ENCODE measurements at regions not wholly inside any gene's neighbourhood (a gene's known extent, or its start where the extent isn't known, plus 50 kb on each side); places are given as distances from the start of the nearest gene placed in this dataset.
"Not testable (repeated sequence)": the region's sequence is repeated elsewhere in the genome, so short reads cannot be mapped to it uniquely, and the experiment has no call there.

DNA sequence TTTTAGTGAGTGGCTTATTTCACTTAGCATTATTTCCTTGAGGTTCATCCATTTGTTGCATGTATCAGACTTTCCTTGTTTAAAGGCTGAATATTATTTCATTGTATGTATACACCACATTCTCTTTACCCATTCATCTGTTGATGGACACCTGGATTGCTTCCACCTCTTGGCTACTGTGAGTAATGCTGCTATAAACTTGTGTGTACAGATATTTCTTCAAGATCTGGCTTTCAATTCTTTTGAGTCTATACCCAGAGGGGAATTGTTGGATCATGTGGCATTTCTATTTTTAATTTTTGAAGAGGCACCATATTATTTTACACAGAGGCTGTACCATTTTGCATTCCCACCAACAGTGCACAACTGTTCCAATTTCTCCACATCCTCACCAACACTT is 313.5 kb downstream of the RPLP1 start:
- intact Hi-C loops (cut with DNase I): no loop called here
- Histone ChIP-seq H3K4me1 (no peaks in the 10 kb centered on the region), H3K27ac (no peak overlapping the region), H3K36me3 (no peaks in the 10 kb centered on the region), H3K9me3 (peaks cover 0 to 8% of the 10 kb centered on the region in 2 donors), H3K4me3 (no peak overlapping the region), H3K27me3 (no peaks in the 10 kb centered on the region)
- TF ChIP-seq, protein P1, sequence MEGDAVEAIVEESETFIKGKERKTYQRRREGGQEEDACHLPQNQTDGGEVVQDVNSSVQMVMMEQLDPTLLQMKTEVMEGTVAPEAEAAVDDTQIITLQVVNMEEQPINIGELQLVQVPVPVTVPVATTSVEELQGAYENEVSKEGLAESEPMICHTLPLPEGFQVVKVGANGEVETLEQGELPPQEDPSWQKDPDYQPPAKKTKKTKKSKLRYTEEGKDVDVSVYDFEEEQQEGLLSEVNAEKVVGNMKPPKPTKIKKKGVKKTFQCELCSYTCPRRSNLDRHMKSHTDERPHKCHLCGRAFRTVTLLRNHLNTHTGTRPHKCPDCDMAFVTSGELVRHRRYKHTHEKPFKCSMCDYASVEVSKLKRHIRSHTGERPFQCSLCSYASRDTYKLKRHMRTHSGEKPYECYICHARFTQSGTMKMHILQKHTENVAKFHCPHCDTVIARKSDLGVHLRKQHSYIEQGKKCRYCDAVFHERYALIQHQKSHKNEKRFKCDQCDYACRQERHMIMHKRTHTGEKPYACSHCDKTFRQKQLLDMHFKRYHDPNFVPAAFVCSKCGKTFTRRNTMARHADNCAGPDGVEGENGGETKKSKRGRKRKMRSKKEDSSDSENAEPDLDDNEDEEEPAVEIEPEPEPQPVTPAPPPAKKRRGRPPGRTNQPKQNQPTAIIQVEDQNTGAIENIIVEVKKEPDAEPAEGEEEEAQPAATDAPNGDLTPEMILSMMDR (IDR thresholded peaks at IDR 0.05): no peak
- DNase-seq (ENCODE audit: low spot score in 2 of 2): no peak

DNA sequence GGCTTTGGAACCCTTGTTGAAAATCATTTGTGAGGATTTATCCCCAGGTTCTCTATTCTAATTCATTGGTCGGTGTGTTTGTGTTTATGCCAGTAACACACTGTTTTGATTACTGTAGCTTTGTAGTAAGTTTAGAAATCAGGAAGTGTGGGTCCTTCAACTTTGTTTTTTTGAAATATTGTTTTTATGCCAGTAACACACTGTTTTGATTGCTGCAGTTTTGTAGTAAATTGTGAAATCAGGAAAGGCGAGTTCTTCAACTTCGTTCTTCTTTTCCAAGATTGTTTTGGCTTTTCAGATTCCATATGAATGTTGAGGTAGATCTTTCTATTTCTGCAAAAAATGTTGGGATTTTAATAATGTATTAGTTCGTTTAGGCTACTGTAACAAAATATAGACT is 314.6 kb downstream of the RPLP1 start:
- Histone ChIP-seq H3K36me3 (no peaks in the 10 kb centered on the region), H3K27me3 (no peaks in the 10 kb centered on the region), H3K27ac (no peak overlapping the region), H3K4me1 (no peaks in the 10 kb centered on the region), H3K9me3 (peaks cover 0 to 8% of the 10 kb centered on the region in 2 donors), H3K4me3 (no peak overlapping the region)
- TF ChIP-seq, protein P1 (IDR thresholded peaks at IDR 0.05): no peak
- intact Hi-C loops (cut with DNase I): no loop called here
- DNase-seq (ENCODE audit: low spot score in 2 of 2): no peak

DNA sequence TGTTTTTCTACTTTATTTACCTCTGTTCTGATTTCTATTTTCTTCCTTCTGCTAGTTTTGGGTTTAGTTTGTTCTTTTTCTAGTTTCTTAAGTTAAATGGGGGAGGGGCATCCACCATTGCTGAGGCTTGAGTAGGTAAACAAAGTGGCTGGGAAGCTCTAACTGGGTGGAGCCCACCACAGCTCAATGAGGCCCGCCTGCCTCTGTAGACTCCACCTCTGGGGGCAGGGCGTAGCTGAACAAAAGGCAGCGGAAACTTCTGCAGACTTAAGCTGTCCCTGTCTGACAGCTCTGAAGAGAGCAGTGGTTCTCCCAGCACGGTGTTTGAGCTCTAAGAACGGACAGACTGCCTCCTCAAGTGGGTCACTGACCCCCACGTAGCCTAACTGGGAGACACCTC is 316.7 kb downstream of the RPLP1 start:
- H3K4me1 ChIP-seq; DNase-seq (ENCODE audit: low spot score in 2 of 2); H3K27ac ChIP-seq; H3K4me3 ChIP-seq; intact Hi-C loops (cut with DNase I); H3K36me3 ChIP-seq; H3K27me3 ChIP-seq; H3K9me3 ChIP-seq: not testable (repeated sequence)

DNA sequence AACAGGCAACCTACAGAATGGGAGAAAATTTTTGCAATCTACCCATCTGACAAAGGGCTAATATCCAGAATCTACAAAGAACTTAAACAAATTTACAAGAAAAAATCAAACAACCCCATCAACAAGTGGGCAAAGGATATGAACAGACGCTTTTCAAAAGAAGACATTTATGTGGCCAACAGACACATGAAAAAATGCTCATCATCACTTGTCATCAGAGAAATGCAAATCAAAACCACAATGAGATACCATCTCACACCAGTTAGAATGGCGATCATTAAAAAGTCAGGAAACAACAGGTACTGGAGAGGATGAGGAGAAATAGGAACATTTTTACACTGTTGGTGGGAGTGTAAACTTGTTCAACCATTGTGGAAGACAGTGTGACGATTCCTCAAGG is 321.6 kb downstream of the RPLP1 start:
- H3K27me3 ChIP-seq; H3K4me1 ChIP-seq; DNase-seq (ENCODE audit: low spot score in 2 of 2); intact Hi-C loops (cut with DNase I); H3K36me3 ChIP-seq; H3K27ac ChIP-seq; H3K4me3 ChIP-seq: not testable (repeated sequence)
- H3K9me3 ChIP-seq: peaks cover 0 to 11% of the 10 kb centered on the region in 2 donors

DNA sequence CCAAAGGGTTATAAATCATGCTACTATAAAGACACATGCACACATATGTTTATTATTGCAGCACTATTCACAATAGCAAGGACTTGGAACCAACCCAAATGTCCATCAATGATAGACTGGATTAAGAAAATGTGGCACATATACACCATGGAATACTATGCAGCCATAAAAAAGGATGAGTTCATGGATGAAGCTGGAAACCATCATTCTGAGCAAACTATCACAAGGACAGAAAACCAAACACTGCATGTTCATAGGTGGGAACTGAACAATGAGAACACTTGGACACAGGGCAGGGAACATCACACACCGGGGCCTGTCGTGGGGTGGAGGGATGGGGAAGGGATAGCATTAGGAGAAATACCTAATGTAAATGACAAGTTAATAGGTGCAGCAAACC is 322.1 kb downstream of the RPLP1 start:
- H3K4me3 ChIP-seq; H3K36me3 ChIP-seq; intact Hi-C loops (cut with DNase I); H3K27ac ChIP-seq; DNase-seq (ENCODE audit: low spot score in 2 of 2); H3K27me3 ChIP-seq; H3K4me1 ChIP-seq: not testable (repeated sequence)
- H3K9me3 ChIP-seq: peaks cover 0 to 11% of the 10 kb centered on the region in 2 donors

DNA sequence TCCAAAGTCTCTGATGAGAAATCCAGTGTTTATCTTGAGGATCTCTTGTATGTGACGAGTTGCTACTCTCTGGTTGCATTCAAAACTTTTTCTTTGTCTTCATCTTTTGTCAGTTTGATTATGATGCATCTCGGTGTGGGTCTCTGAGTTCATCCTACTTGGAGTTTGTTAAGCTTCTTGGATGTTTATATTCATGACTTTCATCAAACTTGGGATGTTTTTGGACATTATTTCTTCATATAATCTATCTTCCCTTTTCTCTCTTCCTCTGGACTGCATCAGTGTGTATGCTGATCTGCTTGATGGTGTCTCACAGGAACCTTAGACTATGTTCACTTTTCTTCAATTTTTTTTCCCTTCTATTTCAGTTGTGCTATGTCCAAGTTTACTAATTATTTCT is 320.4 kb downstream of the TLE3 start:
- Histone ChIP-seq H3K27me3 (no peaks in the 10 kb centered on the region), H3K9me3 (peaks cover 0 to 11% of the 10 kb centered on the region in 2 donors), H3K27ac (no peak overlapping the region), H3K36me3 (no peaks in the 10 kb centered on the region), H3K4me3 (no peak overlapping the region), H3K4me1 (no peaks in the 10 kb centered on the region)
- TF ChIP-seq, protein P1 (IDR thresholded peaks at IDR 0.05): no peak
- intact Hi-C loops (cut with DNase I): no loop called here
- DNase-seq (ENCODE audit: low spot score in 2 of 2): no peak

DNA sequence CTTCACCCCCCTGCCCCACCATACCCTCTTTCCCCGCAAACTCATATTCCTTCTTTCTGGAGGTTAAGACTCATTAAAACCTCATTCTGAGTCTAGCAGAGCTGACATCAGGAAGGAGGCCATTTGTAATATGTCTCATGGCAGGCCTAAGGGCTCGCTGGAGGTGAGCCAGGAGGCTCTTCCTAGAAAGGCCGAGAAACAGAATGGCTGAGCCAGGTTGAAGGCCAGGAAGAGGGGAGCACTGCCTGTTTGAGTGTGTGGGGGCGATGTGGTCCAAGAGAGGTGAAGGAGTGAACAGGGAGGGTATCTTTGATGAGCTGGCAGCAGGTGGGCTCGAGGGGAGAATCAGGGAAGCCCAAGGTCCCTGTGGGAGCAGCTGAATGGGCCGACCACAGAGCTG is 317.3 kb downstream of the TLE3 start:
- DNase-seq (ENCODE audit: low spot score in 2 of 2): no peak
- H3K9me3 ChIP-seq: peaks cover 0 to 11% of the 10 kb centered on the region in 2 donors
- no peak overlapping the region for H3K27ac ChIP-seq
- no peak overlapping the region for H3K4me3 ChIP-seq
- no peaks in the 10 kb centered on the region for H3K4me1 ChIP-seq
- intact Hi-C loops (cut with DNase I): no loop called here
- H3K36me3 ChIP-seq: no peaks in the 10 kb centered on the region
- H3K27me3 ChIP-seq: no peaks in the 10 kb centered on the region
- TF ChIP-seq, protein P1 (IDR thresholded peaks at IDR 0.05): no peak
